GM23338 (cell line): ENCODE measurements at regions not wholly inside any gene's neighbourhood (a gene's known extent, or its start where the extent isn't known, plus 50 kb on each side); places are given as distances from the start of the nearest gene placed in this dataset.

ENCODE experiments used
- ATAC-seq: fragments of 200-7000 bp; cut with Tn5 transposase; 3 replicates; pipeline ENCODE4 v1.9.1; 2020
- DNase-seq: peaks from one replicate; pipeline ENCODE4 v3.0.0-alpha.2; 2015; ENCODE audit warnings: low spot score
- H2AFZ ChIP-seq: fragments of 200-600 bp; sonication (generic); 2 replicates; pipeline ENCODE4 v1.8.0; 2016; ENCODE audit warnings: antibody characterized with exemption, mild to moderate bottlenecking, moderate library complexity
- H3F3A ChIP-seq: fragments of 200-600 bp; sonication (generic); replicated peaks from 2 replicates; pipeline ENCODE4 v1.8.0; 2017; ENCODE audit warnings: antibody characterized with exemption, mixed run types, low read depth
- H3K27ac ChIP-seq: fragments of 200-600 bp; sonication (generic); 2 replicates; pipeline ENCODE4 v1.6.1; 2016; ENCODE audit warnings: low read depth
- H3K27me3 ChIP-seq: fragments of 200-600 bp; sonication (generic); 2 replicates; pipeline ENCODE4 v1.8.0; 2016; ENCODE audit warnings: mild to moderate bottlenecking, mixed run types, moderate library complexity; ENCODE audit not compliant: insufficient read depth
- H3K36me3 ChIP-seq: fragments of 200-600 bp; sonication (generic); 2 replicates; pipeline ENCODE4 v1.8.0; 2016; ENCODE audit warnings: mild to moderate bottlenecking; ENCODE audit not compliant: insufficient read depth
- H3K4me1 ChIP-seq: fragments of 200-600 bp; sonication (generic); 2 replicates; pipeline ENCODE4 v1.8.0; 2016; ENCODE audit warnings: mild to moderate bottlenecking, moderate library complexity; ENCODE audit not compliant: insufficient read depth
- H3K4me2 ChIP-seq: fragments of 200-600 bp; sonication (generic); 2 replicates; pipeline ENCODE4 v1.7.1; 2017; ENCODE audit warnings: mixed run types
- H3K4me3 ChIP-seq: fragments of 200-600 bp; sonication (generic); 2 replicates; pipeline ENCODE4 v1.6.1; 2016; ENCODE audit warnings: mixed run types
- H3K79me2 ChIP-seq: fragments of 200-600 bp; sonication (generic); replicated peaks from 2 replicates; pipeline ENCODE4 v1.8.0; 2017; ENCODE audit warnings: mild to moderate bottlenecking; ENCODE audit not compliant: insufficient read depth
- H3K9me2 ChIP-seq: fragments of 200-600 bp; sonication (generic); 2 replicates; pipeline ENCODE4 v1.8.0; 2017; ENCODE audit not compliant: insufficient read depth
- H4K20me1 ChIP-seq: fragments of 200-600 bp; sonication (generic); replicated peaks from 2 replicates; pipeline ENCODE4 v1.8.0; 2017; ENCODE audit warnings: mild to moderate bottlenecking; ENCODE audit not compliant: insufficient read depth
- H3K27ac Mint-ChIP-seq: 2 replicates; pipeline ENCODE4 v1.8.0; 2020; ENCODE audit warnings: inconsistent platforms, mild to moderate bottlenecking, moderate library complexity, mixed read lengths
- H3K27me3 Mint-ChIP-seq: 3 replicates; pipeline ENCODE4 v1.8.0; 2022; ENCODE audit warnings: low read depth, mild to moderate bottlenecking, moderate library complexity, mixed read lengths, inconsistent platforms; ENCODE audit not compliant: insufficient read depth, poor library complexity
- H3K36me3 Mint-ChIP-seq: 3 replicates; pipeline ENCODE4 v1.8.0; 2021; ENCODE audit warnings: low read depth, mild to moderate bottlenecking, inconsistent platforms, moderate library complexity, mixed read lengths
- H3K4me1 Mint-ChIP-seq: 3 replicates; pipeline ENCODE4 v1.8.0; 2020; ENCODE audit warnings: mild to moderate bottlenecking, inconsistent platforms, mixed read lengths
- H3K4me3 Mint-ChIP-seq: 3 replicates; pipeline ENCODE4 v1.8.0; 2021; ENCODE audit warnings: moderate library complexity, mild to moderate bottlenecking, inconsistent platforms, mixed read lengths
- H3K9me3 Mint-ChIP-seq: 3 replicates; pipeline ENCODE4 v1.8.0; 2020; ENCODE audit warnings: moderate library complexity, mild to moderate bottlenecking, inconsistent platforms, mixed read lengths
- CREB1 ChIP-seq: fragments of 250-450 bp; sonication (Bioruptor Pico); IDR thresholded peaks from 2 replicates; pipeline ENCODE4 v1.5.0; 2020; ENCODE audit warnings: low read depth, mild to moderate bottlenecking, moderate library complexity
- EZH2 ChIP-seq: fragments of 200-600 bp; sonication (generic); IDR thresholded peaks from one replicate; pipeline ENCODE4 v1.8.0; 2017; ENCODE audit warnings: antibody characterized with exemption, mild to moderate bottlenecking, low read depth; ENCODE audit not compliant: unreplicated experiment
- JUNB ChIP-seq: IDR thresholded peaks from one replicate; pipeline ENCODE4 v1.6.1; 2016; ENCODE audit warnings: antibody characterized with exemption; ENCODE audit not compliant: unreplicated experiment
- NANOG ChIP-seq: IDR thresholded peaks from 2 replicates; pipeline ENCODE4 v1.6.1; 2016; ENCODE audit warnings: antibody characterized with exemption, borderline replicate concordance
- STAT1 ChIP-seq: IDR thresholded peaks from one replicate; pipeline ENCODE4 v1.6.1; 2016; ENCODE audit warnings: antibody characterized with exemption; ENCODE audit not compliant: unreplicated experiment
- ZNF331 ChIP-seq: fragments of 250-450 bp; sonication (Bioruptor Pico); IDR thresholded peaks from 2 replicates; pipeline ENCODE4 v1.5.0; 2020; ENCODE audit warnings: low read depth, mild to moderate bottlenecking, moderate library complexity
- TF ChIP-seq, protein P1 (sequence below), 2 experiments: fragments of 200-600 bp in 1 of 2; sonication (generic) in 1 of 2; conservative IDR thresholded peaks; 2 replicates each; pipeline versions ENCODE4 v1.5.1 to v1.6.1; 2016 to 2017; ENCODE audit warnings: antibody characterized with exemption in 2 of 2, low read depth in 2 of 2, mild to moderate bottlenecking in 2 of 2, moderate library complexity in 1 of 2
- TF ChIP-seq, protein P2 (sequence below): fragments of 250-450 bp; sonication (Bioruptor Pico); IDR thresholded peaks from 2 replicates; pipeline ENCODE4 v1.5.0; 2020; ENCODE audit warnings: mild to moderate bottlenecking, moderate library complexity
- TF ChIP-seq, protein P3 (sequence below): IDR thresholded peaks from one replicate; pipeline ENCODE4 v1.6.1; 2018; ENCODE audit warnings: antibody characterized with exemption; ENCODE audit not compliant: unreplicated experiment

DNA sequence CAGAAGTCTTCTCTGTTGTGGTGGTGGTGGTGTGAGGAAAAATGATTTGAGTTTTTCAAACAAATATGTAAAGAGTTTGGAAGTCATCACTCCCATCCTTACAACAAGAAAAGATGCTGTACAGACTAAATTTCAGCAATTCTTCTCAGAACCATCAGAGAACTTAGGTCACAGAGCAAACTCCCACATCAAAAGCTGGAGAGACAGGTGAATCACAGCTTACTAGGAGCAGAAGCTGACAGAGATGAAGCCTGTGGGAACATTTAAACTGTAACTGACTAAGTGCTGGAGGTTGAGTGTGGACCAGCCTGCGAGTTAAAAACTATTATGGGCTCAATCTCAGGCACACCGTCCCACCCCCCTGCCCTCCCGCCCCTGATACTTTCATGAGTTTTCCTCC, 97.3 kb downstream of the AKR1D1 start:
- Histone ChIP-seq H2AFZ (no peak overlapping the region), H3K36me3 (peaks cover 10% of the 10 kb centered on the region; the same call in 1 of the 2 replicates), H3K79me2 (no peaks in the 10 kb centered on the region), H3K4me1 (peaks cover 12% of the 10 kb centered on the region), H4K20me1 (no peaks in the 10 kb centered on the region), H3K4me3 (no peak overlapping the region), H3K27me3 (no peaks in the 10 kb centered on the region), H3K27ac (no peak overlapping the region), H3K9me2 (peaks cover 8% of the 10 kb centered on the region; the same call in 1 of the 2 replicates), H3F3A (peaks cover 10% of the 10 kb centered on the region), H3K4me2 (no peak overlapping the region)
- DNase-seq = no peak
- no peak for TF ChIP-seq EZH2
- H3K9me3 Mint-ChIP-seq = peaks cover 20% of the 10 kb centered on the region
- H3K4me1 Mint-ChIP-seq = peaks cover 26% of the 10 kb centered on the region
- ATAC-seq = no peak
- H3K4me3 Mint-ChIP-seq = no peak overlapping the region
- H3K27ac Mint-ChIP-seq = no peak overlapping the region
- peaks cover 9% of the 10 kb centered on the region for H3K27me3 Mint-ChIP-seq
- peaks cover 39% of the 10 kb centered on the region for H3K36me3 Mint-ChIP-seq

DNA sequence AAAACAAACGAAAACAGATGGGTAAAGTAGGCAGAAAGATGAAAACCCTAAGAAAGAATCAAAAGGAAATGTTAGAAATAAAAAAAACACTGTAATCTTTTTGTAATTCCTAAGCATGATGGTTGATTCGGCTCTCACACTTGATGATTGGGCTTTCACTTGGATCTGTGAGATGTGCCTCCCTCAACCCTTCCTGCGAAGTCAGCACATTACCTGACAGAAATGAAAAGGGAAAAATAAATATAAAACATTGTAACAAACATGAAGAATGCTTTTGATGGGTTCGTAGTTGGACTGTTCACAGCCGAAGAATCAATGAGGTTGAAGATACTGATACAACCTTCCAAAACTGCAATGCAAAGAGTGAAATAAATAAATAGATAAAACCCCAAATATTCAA, 99.8 kb downstream of the AKR1D1 start:
- Mint-ChIP-seq H3K4me3 (no peak overlapping the region), H3K36me3 (peaks cover 37% of the 10 kb centered on the region), H3K4me1 (peaks cover 5% of the 10 kb centered on the region), H3K9me3 (peaks cover 20% of the 10 kb centered on the region), H3K27ac (no peak overlapping the region), H3K27me3 (peaks cover 9% of the 10 kb centered on the region)
- no peak for ATAC-seq
- Histone ChIP-seq H3K4me1 (peaks cover 4% of the 10 kb centered on the region; the same call in 1 of the 2 replicates), H3K36me3 (peaks cover 10% of the 10 kb centered on the region; the same call in 1 of the 2 replicates), H4K20me1 (no peaks in the 10 kb centered on the region), H3K4me3 (no peak overlapping the region), H3K9me2 (peaks cover 12% of the 10 kb centered on the region), H3K4me2 (no peak overlapping the region), H3K27ac (no peak overlapping the region), H3K79me2 (no peaks in the 10 kb centered on the region), H2AFZ (no peak overlapping the region), H3F3A (peaks cover 7% of the 10 kb centered on the region; the same call in 1 of the 2 replicates), H3K27me3 (no peaks in the 10 kb centered on the region)
- TF ChIP-seq EZH2 = no peak
- TF ChIP-seq, protein P1, sequence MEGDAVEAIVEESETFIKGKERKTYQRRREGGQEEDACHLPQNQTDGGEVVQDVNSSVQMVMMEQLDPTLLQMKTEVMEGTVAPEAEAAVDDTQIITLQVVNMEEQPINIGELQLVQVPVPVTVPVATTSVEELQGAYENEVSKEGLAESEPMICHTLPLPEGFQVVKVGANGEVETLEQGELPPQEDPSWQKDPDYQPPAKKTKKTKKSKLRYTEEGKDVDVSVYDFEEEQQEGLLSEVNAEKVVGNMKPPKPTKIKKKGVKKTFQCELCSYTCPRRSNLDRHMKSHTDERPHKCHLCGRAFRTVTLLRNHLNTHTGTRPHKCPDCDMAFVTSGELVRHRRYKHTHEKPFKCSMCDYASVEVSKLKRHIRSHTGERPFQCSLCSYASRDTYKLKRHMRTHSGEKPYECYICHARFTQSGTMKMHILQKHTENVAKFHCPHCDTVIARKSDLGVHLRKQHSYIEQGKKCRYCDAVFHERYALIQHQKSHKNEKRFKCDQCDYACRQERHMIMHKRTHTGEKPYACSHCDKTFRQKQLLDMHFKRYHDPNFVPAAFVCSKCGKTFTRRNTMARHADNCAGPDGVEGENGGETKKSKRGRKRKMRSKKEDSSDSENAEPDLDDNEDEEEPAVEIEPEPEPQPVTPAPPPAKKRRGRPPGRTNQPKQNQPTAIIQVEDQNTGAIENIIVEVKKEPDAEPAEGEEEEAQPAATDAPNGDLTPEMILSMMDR (conservative IDR thresholded peaks at IDR 0.05; ENCODE audit: low read depth in 2 of 2) = no peak
- no peak for TF ChIP-seq NANOG
- TF ChIP-seq CREB1 (CRISPR knock-in tag) = no peak
- TF ChIP-seq, protein P2, sequence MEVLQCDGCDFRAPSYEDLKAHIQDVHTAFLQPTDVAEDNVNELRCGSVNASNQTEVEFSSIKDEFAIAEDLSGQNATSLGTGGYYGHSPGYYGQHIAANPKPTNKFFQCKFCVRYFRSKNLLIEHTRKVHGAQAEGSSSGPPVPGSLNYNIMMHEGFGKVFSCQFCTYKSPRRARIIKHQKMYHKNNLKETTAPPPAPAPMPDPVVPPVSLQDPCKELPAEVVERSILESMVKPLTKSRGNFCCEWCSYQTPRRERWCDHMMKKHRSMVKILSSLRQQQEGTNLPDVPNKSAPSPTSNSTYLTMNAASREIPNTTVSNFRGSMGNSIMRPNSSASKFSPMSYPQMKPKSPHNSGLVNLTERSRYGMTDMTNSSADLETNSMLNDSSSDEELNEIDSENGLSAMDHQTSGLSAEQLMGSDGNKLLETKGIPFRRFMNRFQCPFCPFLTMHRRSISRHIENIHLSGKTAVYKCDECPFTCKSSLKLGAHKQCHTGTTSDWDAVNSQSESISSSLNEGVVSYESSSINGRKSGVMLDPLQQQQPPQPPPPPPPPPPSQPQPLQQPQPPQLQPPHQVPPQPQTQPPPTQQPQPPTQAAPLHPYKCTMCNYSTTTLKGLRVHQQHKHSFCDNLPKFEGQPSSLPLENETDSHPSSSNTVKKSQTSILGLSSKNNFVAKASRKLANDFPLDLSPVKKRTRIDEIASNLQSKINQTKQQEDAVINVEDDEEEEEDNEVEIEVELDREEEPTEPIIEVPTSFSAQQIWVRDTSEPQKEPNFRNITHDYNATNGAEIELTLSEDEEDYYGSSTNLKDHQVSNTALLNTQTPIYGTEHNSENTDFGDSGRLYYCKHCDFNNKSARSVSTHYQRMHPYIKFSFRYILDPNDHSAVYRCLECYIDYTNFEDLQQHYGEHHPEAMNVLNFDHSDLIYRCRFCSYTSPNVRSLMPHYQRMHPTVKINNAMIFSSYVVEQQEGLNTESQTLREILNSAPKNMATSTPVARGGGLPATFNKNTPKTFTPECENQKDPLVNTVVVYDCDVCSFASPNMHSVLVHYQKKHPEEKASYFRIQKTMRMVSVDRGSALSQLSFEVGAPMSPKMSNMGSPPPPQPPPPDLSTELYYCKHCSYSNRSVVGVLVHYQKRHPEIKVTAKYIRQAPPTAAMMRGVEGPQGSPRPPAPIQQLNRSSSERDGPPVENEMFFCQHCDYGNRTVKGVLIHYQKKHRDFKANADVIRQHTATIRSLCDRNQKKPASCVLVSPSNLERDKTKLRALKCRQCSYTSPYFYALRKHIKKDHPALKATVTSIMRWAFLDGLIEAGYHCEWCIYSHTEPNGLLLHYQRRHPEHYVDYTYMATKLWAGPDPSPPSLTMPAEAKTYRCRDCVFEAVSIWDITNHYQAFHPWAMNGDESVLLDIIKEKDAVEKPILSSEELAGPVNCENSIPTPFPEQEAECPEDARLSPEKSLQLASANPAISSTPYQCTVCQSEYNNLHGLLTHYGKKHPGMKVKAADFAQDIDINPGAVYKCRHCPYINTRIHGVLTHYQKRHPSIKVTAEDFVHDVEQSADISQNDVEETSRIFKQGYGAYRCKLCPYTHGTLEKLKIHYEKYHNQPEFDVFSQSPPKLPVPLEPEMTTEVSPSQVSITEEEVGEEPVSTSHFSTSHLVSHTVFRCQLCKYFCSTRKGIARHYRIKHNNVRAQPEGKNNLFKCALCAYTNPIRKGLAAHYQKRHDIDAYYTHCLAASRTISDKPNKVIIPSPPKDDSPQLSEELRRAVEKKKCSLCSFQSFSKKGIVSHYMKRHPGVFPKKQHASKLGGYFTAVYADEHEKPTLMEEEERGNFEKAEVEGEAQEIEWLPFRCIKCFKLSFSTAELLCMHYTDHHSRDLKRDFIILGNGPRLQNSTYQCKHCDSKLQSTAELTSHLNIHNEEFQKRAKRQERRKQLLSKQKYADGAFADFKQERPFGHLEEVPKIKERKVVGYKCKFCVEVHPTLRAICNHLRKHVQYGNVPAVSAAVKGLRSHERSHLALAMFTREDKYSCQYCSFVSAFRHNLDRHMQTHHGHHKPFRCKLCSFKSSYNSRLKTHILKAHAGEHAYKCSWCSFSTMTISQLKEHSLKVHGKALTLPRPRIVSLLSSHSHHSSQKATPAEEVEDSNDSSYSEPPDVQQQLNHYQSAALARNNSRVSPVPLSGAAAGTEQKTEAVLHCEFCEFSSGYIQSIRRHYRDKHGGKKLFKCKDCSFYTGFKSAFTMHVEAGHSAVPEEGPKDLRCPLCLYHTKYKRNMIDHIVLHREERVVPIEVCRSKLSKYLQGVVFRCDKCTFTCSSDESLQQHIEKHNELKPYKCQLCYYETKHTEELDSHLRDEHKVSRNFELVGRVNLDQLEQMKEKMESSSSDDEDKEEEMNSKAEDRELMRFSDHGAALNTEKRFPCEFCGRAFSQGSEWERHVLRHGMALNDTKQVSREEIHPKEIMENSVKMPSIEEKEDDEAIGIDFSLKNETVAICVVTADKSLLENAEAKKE (CRISPR knock-in tag) = no peak
- no peak for TF ChIP-seq ZNF331 (CRISPR knock-in tag)
- TF ChIP-seq, protein P3, sequence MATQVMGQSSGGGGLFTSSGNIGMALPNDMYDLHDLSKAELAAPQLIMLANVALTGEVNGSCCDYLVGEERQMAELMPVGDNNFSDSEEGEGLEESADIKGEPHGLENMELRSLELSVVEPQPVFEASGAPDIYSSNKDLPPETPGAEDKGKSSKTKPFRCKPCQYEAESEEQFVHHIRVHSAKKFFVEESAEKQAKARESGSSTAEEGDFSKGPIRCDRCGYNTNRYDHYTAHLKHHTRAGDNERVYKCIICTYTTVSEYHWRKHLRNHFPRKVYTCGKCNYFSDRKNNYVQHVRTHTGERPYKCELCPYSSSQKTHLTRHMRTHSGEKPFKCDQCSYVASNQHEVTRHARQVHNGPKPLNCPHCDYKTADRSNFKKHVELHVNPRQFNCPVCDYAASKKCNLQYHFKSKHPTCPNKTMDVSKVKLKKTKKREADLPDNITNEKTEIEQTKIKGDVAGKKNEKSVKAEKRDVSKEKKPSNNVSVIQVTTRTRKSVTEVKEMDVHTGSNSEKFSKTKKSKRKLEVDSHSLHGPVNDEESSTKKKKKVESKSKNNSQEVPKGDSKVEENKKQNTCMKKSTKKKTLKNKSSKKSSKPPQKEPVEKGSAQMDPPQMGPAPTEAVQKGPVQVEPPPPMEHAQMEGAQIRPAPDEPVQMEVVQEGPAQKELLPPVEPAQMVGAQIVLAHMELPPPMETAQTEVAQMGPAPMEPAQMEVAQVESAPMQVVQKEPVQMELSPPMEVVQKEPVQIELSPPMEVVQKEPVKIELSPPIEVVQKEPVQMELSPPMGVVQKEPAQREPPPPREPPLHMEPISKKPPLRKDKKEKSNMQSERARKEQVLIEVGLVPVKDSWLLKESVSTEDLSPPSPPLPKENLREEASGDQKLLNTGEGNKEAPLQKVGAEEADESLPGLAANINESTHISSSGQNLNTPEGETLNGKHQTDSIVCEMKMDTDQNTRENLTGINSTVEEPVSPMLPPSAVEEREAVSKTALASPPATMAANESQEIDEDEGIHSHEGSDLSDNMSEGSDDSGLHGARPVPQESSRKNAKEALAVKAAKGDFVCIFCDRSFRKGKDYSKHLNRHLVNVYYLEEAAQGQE = no peak
- no peak for TF ChIP-seq JUNB
- TF ChIP-seq STAT1 = no peak
- DNase-seq = no peak
